IPS-20b (cell line): ENCODE measurements at regions not wholly inside any gene's neighbourhood (a gene's known extent, or its start where the extent isn't known, plus 50 kb on each side); places are given as distances from the start of the nearest gene placed in this dataset.

ENCODE experiments used
- H3K27ac ChIP-seq: one replicate; pipeline ENCODE4 v1.5.1; 2013; ENCODE audit warnings: low read length
- H3K27me3 ChIP-seq: 2 replicates; pipeline ENCODE4 v1.6.1; 2013; ENCODE audit warnings: mild to moderate bottlenecking, low read length, inconsistent platforms; ENCODE audit not compliant: insufficient read depth
- H3K36me3 ChIP-seq: 2 replicates; pipeline ENCODE4 v1.6.1; 2013; ENCODE audit warnings: low read depth, mild to moderate bottlenecking, inconsistent platforms, low read length, moderate library complexity; ENCODE audit not compliant: insufficient read depth
- H3K4me1 ChIP-seq: 2 replicates; pipeline ENCODE4 v1.6.1; 2013; ENCODE audit warnings: mild to moderate bottlenecking, control low read depth, inconsistent platforms, low read length, moderate library complexity; ENCODE audit not compliant: insufficient read depth
- H3K4me3 ChIP-seq: 2 replicates; pipeline ENCODE4 v1.5.1; 2013; ENCODE audit warnings: mild to moderate bottlenecking, low read length, inconsistent platforms
- H3K9ac ChIP-seq: 2 replicates; pipeline ENCODE4 v1.6.1; 2013; ENCODE audit warnings: low read depth, mild to moderate bottlenecking, inconsistent platforms, low read length, moderate library complexity
- H3K9me3 ChIP-seq: 2 replicates; pipeline ENCODE4 v1.6.1; 2013; ENCODE audit warnings: mild to moderate bottlenecking, low read depth, low read length, inconsistent platforms; ENCODE audit not compliant: insufficient read depth

GRCh38 chr1:221137666-221138065 is 258.4 kb downstream of the HLX start:
- H3K4me1 ChIP-seq = no peaks in the 10 kb centered on the region
- H3K4me3 ChIP-seq = no peak overlapping the region
- H3K27ac ChIP-seq = no peak overlapping the region
- no peaks in the 10 kb centered on the region for H3K9me3 ChIP-seq
- H3K36me3 ChIP-seq = no peaks in the 10 kb centered on the region
- H3K9ac ChIP-seq = no peak overlapping the region
- H3K27me3 ChIP-seq = no peaks in the 10 kb centered on the region

- Histone ChIP-seq H3K4me1 (no peaks in the 10 kb centered on the region), H3K27me3 (no peaks in the 10 kb centered on the region), H3K9me3 (no peaks in the 10 kb centered on the region), H3K36me3 (no peaks in the 10 kb centered on the region), H3K4me3 (no peak overlapping the region), H3K9ac (no peak overlapping the region), H3K27ac (no peak overlapping the region)
Observed at GRCh38 chr1:221138516-221138915, 259.3 kb downstream of the HLX start.

- H3K9me3 ChIP-seq = no peaks in the 10 kb centered on the region
- no peak overlapping the region for H3K9ac ChIP-seq
- no peak overlapping the region for H3K27ac ChIP-seq
- H3K27me3 ChIP-seq = no peaks in the 10 kb centered on the region
- H3K4me3 ChIP-seq = no peak overlapping the region
- no peaks in the 10 kb centered on the region for H3K36me3 ChIP-seq
- no peaks in the 10 kb centered on the region for H3K4me1 ChIP-seq
Observed at GRCh38 chr1:221139991-221140390, 260.7 kb downstream of the HLX start.

GRCh38 chr1:221141096-221141495 is 261.9 kb downstream of the HLX start:
- no peaks in the 10 kb centered on the region for H3K27me3 ChIP-seq
- no peaks in the 10 kb centered on the region for H3K4me1 ChIP-seq
- no peak overlapping the region for H3K27ac ChIP-seq
- H3K4me3 ChIP-seq = no peak overlapping the region
- no peaks in the 10 kb centered on the region for H3K36me3 ChIP-seq
- H3K9ac ChIP-seq = no peak overlapping the region
- H3K9me3 ChIP-seq = no peaks in the 10 kb centered on the region

- H3K27ac ChIP-seq = no peak overlapping the region
Observed at GRCh38 chr1:221141606-221142285, 262.5 kb downstream of the HLX start.

GRCh38 chr1:221148660-221149059 is 269.4 kb downstream of the HLX start:
- Histone ChIP-seq H3K9me3 (no peaks in the 10 kb centered on the region), H3K4me3 (no peak overlapping the region), H3K27ac (no peak overlapping the region), H3K36me3 (no peaks in the 10 kb centered on the region), H3K9ac (no peak overlapping the region), H3K27me3 (no peaks in the 10 kb centered on the region), H3K4me1 (no peaks in the 10 kb centered on the region)

More at GRCh38 chr1:221141606-221142285, 262.5 kb downstream of the HLX start:
- H3K9ac ChIP-seq = no peak overlapping the region
- H3K4me1 ChIP-seq = no peaks in the 10 kb centered on the region
- no peaks in the 10 kb centered on the region for H3K36me3 ChIP-seq
- no peaks in the 10 kb centered on the region for H3K27me3 ChIP-seq
- no peaks in the 10 kb centered on the region for H3K9me3 ChIP-seq
- H3K4me3 ChIP-seq = no peak overlapping the region

GRCh38 chr1:221149111-221149510 is 269.9 kb downstream of the HLX start:
- Histone ChIP-seq H3K9ac (no peak overlapping the region), H3K4me1 (no peaks in the 10 kb centered on the region), H3K27me3 (no peaks in the 10 kb centered on the region), H3K4me3 (no peak overlapping the region), H3K36me3 (no peaks in the 10 kb centered on the region), H3K27ac (no peak overlapping the region), H3K9me3 (no peaks in the 10 kb centered on the region)

GRCh38 chr1:221149555-221150075 is 270.4 kb downstream of the HLX start:
- Histone ChIP-seq H3K4me1 (no peaks in the 10 kb centered on the region), H3K4me3 (no peak overlapping the region), H3K27ac (no peak overlapping the region), H3K9me3 (no peaks in the 10 kb centered on the region), H3K36me3 (no peaks in the 10 kb centered on the region), H3K9ac (no peak overlapping the region), H3K27me3 (no peaks in the 10 kb centered on the region)

GRCh38 chr1:221150996-221151395 is 271.8 kb downstream of the HLX start:
- no peaks in the 10 kb centered on the region for H3K4me1 ChIP-seq
- H3K27me3 ChIP-seq = no peaks in the 10 kb centered on the region
- H3K4me3 ChIP-seq = no peak overlapping the region
- no peak overlapping the region for H3K9ac ChIP-seq
- no peaks in the 10 kb centered on the region for H3K9me3 ChIP-seq
- no peak overlapping the region for H3K27ac ChIP-seq
- no peaks in the 10 kb centered on the region for H3K36me3 ChIP-seq

GRCh38 chr1:221154932-221155331 is 275.7 kb downstream of the HLX start:
- no peaks in the 10 kb centered on the region for H3K9me3 ChIP-seq
- no peaks in the 10 kb centered on the region for H3K4me1 ChIP-seq
- H3K9ac ChIP-seq = no peak overlapping the region
- H3K4me3 ChIP-seq = no peak overlapping the region
- H3K27ac ChIP-seq = no peak overlapping the region
- no peaks in the 10 kb centered on the region for H3K36me3 ChIP-seq
- no peaks in the 10 kb centered on the region for H3K27me3 ChIP-seq

- Histone ChIP-seq H3K27ac (no peak overlapping the region), H3K36me3 (no peaks in the 10 kb centered on the region), H3K4me3 (no peak overlapping the region), H3K9me3 (no peaks in the 10 kb centered on the region), H3K4me1 (peaks cover 6% of the 10 kb centered on the region; the same call in 1 of the 2 replicates), H3K27me3 (no peaks in the 10 kb centered on the region), H3K9ac (no peak overlapping the region)
Observed at GRCh38 chr1:221157026-221157761, 278.0 kb downstream of the HLX start.

GRCh38 chr1:221159608-221160007 is 280.4 kb downstream of the HLX start:
- Histone ChIP-seq H3K4me3 (no peak overlapping the region), H3K36me3 (no peaks in the 10 kb centered on the region), H3K9me3 (no peaks in the 10 kb centered on the region), H3K27me3 (no peaks in the 10 kb centered on the region), H3K9ac (no peak overlapping the region), H3K4me1 (peaks cover 10% of the 10 kb centered on the region; the same call in 1 of the 2 replicates), H3K27ac (no peak overlapping the region)
